ENCODE measurements at regions not wholly inside any gene's neighbourhood (a gene's known extent, or its start where the extent isn't known, plus 50 kb on each side); places are given as distances from the start of the nearest gene placed in this dataset.

GRCh38 chr11:111089759-111090158 lies 155.8 kb upstream of the POU2AF2 start:
- no peak for DNase-seq

DNA sequence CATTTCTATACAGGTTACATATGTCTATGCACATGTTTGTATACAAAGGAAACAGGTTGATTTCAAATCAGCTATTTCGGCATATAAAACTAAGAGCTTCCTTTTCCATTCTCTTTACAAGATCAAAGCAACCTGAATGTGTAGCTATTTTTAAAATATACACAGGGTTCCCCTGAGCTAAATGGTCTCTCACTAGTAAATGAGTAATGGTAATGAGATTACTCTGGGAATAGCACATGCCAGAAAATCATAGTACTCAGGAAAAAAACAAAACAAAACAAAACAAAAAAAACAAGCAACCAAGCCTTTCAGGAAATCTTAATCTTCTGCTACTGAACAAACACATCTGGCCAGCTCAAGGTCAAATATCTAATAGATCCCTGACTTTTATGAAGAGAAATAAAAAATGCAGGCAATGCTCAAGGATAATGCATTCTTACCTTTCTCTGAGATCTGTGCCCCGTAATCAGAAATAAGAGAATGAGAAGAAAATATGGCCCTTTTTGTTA lies 156.6 kb upstream of the POU2AF2 start:
- no peak for DNase-seq

GRCh38 chr11:111086058-111086457 lies 159.5 kb upstream of the POU2AF2 start:
- no peak for DNase-seq

- DNase-seq = no peak
Measured at GRCh38 chr11:111082664-111083063, 162.9 kb upstream of the POU2AF2 start.

- DNase-seq = no peak
Measured at GRCh38 chr11:111081021-111081511, 164.5 kb upstream of the POU2AF2 start.

GRCh38 chr11:111077530-111078322 lies 167.8 kb upstream of the POU2AF2 start:
- DNase-seq = no peak

GRCh38 chr11:111069066-111069465 lies 176.5 kb upstream of the POU2AF2 start:
- DNase-seq = no peak

GRCh38 chr11:111067994-111068393 lies 177.5 kb upstream of the POU2AF2 start:
- no peak for DNase-seq

DNA sequence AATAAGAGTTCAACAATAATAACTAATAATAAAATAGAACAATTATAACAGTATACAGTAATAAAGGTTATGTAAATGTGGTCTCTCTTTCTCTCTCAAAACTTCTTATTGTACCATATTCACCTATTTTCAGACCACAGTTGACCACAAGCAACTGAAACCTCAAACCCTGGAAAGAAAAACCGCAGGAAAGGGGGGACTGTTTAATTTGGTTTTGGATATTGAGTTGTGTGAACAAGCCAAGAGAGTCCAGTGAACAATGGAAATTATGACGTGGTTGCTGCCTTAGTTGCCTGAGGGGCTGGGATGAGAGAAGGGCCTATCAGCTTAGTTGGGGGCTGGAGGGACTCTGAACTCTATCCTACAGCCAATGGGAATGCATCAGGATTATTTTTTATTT lies 178.7 kb upstream of the POU2AF2 start:
- no peak for DNase-seq

- DNase-seq = no peak
Measured at GRCh38 chr11:111063726-111064517, 181.6 kb upstream of the POU2AF2 start.

- no peak for DNase-seq
Measured at GRCh38 chr11:111062420-111062819, 183.1 kb upstream of the POU2AF2 start.

GRCh38 chr11:111059726-111060125 lies 185.8 kb upstream of the POU2AF2 start:
- DNase-seq = no peak

- no peak for DNase-seq
Measured at GRCh38 chr11:111049131-111049530, 196.4 kb upstream of the POU2AF2 start.

DNA sequence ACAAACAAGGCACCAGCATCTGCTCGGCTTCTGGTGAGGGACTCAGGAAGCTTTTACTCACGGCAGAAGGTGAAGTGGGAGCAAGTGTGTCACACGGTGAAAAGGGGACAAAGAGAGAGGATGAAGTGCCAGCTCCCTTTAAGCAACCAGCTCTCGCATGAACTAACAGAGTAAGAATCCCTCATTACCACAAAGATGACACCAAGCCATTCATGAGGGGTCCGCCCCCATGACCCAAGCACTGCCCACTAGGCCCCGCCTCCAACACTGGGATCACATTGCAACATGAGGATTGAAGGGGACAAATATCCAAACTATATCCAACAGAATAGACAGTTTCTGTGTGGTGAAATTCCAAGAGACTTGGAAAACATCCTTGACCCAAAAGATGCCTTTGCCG lies 198.2 kb upstream of the POU2AF2 start:
- no peak for DNase-seq

GRCh38 chr11:111046291-111046690 lies 199.2 kb upstream of the POU2AF2 start:
- no peak for DNase-seq

- DNase-seq = no peak
Measured at GRCh38 chr11:111045874-111046273, 199.7 kb upstream of the POU2AF2 start.

- DNase-seq = no peak
Measured at GRCh38 chr11:111045407-111045803, 200.1 kb upstream of the POU2AF2 start.

GRCh38 chr11:111044751-111045406 lies 200.6 kb upstream of the POU2AF2 start:
- no peak for DNase-seq

DNA sequence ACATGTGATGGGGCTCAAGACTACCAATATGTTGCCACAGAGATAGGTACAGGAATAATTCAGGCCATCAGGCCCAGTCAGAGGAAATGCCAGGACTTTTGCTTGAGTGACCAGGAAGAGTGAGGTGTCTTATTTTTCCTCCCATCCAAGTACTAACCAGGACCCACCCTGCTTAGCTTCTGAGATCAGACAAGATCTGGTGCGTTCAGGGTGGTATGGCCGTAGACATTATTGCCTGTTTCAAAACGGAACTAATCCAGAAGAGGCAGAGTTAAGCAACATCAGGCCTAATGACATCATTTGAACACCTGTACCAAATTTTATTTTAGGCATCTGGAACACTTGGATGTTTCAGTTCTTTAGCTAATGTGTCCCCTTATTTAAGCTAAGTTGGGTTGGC lies 205.5 kb upstream of the POU2AF2 start:
- DNase-seq = no peak

DNA sequence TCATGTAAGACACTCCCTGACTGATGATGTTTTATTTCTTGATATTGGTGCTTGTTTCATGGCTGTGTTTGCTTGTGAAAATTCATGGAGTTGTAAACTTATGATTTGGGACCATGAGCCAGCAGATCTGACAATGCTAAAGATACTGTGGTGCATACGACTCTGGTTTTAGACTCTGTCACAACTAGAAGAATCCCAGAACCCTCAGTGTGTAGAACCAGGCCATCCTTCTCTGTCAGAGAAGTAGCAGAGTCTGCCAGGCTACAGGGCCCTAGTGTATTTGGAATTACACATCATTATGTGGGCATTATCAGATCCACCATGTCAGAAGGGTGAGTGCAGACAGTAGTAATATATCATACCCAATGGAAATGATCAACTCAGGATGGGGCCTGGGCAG lies 209.8 kb upstream of the POU2AF2 start:
- no peak for DNase-seq

DNA sequence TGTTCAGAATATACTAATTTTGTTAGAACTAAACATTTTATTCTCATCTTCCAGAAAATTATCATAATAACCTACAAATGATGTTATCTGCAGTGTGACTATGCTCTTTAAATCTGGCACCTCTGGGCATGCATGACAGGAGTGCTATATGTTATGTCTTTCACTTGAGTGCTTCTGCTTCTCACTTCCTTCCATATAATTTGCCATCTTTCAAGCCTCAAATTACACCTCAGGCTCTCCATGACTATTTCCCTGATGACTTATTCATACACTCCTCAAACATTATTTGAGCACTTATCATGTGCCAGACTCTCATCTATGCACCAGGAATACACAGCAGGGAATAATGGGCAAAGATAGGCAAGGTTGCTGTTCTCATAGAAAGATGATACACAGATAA lies 219.3 kb upstream of the POU2AF2 start:
- DNase-seq = no peak

DNA sequence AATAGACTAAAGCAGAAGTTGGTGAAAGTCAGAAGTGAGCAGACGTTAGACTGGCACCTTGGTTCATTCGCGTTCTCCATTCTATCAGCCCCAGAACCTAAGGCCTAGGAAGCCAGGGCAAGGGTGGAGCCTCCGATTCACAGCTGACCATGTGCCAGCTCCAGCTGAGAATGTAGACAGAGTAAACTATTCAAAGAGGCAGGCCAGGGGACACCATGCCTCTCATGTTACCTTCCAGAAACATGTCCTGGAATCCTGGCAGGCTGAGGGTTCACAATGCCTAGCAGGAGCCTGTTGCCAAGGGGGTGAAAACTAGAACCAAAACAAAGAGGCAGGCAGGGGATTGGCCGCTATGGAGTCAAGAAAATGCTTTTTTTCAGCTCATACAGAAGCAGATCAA lies 224.4 kb upstream of the POU2AF2 start:
- DNase-seq = no peak
